NCI-H128 (cell line): ENCODE measurements at regions not wholly inside any gene's neighbourhood (a gene's known extent, or its start where the extent isn't known, plus 50 kb on each side); places are given as distances from the start of the nearest gene placed in this dataset.
"Not testable (repeated sequence)": the region's sequence is repeated elsewhere in the genome, so short reads cannot be mapped to it uniquely, and the experiment has no call there.

Source experiments
- DNase-seq: peaks from one replicate; lab custom pipeline; 2025; ENCODE audit not compliant: unreplicated experiment; lab: John Stamatoyannopoulos, UW

GRCh38 chr2:175872721-175873120 lies 129.3 kb downstream of the LNPK start:
- no peak for DNase-seq

DNA sequence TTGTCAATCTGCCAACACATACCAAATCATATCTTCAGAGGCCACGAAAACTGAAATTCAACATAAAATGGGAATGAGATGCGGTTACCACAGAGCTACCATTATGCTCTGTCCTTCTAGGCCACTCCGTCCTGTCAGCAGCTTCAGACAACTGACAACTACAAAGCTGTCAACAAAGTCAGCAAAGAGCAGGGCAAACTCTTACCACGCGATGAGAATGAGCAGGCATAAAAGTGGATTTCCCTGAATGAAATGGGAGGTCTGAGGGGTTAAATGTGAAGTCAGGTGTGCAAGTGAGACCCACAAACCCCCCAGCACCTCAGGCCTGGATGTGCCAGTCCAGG lies 130.1 kb downstream of the LNPK start:
- DNase-seq = no peak

GRCh38 chr2:175871331-175872004 lies 130.6 kb downstream of the LNPK start:
- no peak for DNase-seq

- DNase-seq = no peak
Observed at GRCh38 chr2:175865716-175866115, 136.4 kb downstream of the LNPK start.

DNA sequence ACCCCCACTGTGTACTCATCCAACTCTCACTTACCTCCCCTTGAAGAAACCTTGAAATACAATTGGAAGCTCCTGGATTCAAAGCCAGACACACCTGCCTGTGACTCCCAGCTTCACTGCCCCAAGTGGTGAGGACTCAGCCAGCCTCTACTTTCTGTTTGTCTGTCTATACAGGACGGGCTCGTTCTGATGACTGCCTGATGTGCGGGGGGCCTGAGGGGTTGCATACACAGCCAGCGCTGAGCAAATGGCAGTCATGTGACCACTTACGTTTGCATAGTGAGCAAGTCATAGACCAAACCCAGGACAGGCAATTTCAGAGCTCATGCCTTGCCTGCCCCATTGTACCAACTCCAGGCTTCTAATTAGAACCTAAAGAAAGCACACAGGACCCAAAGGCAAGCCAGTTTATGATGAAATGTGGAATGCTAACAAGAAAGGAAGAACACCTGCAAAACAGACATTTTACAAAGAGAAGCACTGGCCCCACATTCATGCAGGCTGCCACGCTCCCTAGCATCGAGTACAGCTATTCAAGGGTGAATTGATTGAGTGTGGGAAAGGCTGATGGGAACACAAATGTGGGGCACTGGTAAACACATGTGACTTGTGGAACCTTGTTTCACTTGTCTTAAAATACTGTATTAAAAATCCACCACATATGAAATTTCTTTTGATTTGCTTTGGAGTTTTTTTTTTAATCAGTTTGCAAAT lies 137.8 kb downstream of the LNPK start:
- no peak for DNase-seq

GRCh38 chr2:175861958-175862357 lies 140.1 kb downstream of the LNPK start:
- DNase-seq = no peak

DNA sequence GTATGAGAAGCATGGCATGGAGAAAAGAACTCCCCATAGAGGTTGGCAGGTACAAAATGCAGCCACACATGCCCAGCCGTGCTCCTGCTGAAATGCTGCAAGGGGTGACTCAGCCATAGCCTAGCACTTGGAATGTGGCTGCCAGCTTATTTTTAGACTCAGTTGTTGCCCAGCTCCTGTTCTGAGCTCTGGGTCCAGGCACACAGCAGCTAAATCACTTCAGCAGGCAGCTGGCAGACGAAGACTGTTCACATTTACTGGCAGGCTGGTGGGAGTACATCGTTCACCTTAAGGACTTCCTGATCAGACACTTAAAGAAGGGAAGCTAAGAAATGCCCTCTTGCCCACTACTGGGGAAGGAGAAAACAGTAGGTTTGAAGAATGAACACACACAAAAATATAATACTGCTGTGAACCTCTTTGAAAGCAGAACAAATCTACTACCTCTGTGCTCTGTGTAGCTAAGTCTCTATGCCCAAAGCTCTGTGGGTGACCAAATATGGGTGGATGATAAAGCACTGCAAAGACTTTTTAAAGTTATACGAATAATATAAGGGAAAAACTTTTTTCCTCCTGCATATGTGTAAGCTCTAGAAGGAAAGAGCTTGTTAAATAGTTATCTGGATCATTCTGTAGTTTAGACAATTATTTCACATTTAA lies 146.1 kb downstream of the LNPK start:
- DNase-seq = no peak

DNA sequence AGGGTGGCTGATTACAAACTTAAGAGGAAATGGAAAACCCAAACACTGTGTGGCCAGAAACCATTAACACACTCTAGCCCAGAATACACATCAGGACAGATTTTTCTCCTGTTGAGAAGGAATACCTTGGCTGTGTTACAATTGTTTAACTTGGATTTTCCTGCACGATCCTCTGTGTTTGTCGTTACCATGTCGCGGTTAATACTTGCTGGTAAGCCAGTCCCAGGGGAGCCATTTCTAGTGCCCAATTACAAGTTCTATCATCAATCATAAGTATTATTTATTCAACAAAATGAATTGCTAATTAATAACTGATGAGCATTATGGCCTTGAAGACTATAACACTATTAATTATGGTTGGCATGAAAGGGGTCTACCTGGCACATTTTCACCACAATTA lies 146.8 kb downstream of the LNPK start:
- no peak for DNase-seq

- no peak for DNase-seq
Observed at GRCh38 chr2:175854665-175855064, 147.4 kb downstream of the LNPK start.

DNA sequence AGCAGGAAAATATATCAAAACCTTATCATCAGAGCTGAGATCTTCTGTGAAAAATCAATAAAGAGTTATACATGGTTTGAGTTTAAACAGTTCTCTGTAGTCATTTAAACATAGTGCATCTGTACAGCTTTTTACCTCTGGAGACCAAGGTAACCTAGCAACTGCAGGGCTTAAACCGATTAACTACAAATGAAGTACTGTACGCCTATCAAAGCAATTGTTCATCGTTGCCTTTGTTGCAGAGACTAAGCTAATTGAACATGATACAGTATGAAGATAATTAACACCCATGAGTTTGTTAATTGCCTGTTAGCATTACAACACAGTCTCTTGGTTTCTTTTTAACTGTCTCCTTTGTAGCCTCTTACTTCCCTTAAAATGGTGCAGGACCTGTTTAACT lies 147.9 kb downstream of the LNPK start:
- no peak for DNase-seq

DNA sequence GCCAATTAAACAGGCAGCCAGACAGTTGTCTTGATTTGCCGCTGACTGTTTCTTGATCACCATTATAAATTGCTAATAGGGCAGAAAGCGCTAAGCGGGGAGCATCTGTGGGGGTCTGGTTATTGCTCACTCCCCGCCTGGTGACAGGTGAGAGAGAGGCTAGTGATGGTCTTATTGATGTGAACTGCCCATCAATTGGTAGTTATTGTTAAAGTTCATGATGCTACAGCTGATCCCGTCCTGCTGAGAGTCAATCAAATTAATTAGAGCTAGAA lies 148.5 kb downstream of the LNPK start:
- no peak for DNase-seq

- DNase-seq = no peak
Observed at GRCh38 chr2:175852879-175853615, 149.0 kb downstream of the LNPK start.

GRCh38 chr2:175847128-175847527 lies 154.9 kb downstream of the LNPK start:
- no peak for DNase-seq

GRCh38 chr2:175844169-175844568 lies 157.9 kb downstream of the LNPK start:
- DNase-seq = no peak

DNA sequence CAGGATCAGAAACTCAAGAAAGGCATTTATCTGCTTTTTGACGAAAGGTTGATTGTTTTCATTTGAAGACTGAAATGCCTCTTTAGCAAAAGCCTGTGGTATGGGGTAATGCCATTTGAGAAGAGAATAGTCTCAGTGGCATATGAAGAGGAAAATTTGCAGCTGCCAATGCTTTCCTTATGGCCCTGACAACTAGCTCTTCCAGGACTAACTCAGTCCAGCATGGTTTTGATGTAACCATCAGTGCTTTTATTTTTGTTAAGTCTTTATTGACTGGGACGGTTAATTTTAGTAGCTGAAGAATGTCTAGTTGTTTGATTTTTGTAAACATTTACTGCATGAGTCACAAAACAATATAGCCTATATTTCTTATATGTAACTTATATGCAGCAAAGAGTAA lies 158.4 kb downstream of the LNPK start:
- no peak for DNase-seq

- DNase-seq = no peak
Observed at GRCh38 chr2:175842996-175843395, 159.1 kb downstream of the LNPK start.

DNA sequence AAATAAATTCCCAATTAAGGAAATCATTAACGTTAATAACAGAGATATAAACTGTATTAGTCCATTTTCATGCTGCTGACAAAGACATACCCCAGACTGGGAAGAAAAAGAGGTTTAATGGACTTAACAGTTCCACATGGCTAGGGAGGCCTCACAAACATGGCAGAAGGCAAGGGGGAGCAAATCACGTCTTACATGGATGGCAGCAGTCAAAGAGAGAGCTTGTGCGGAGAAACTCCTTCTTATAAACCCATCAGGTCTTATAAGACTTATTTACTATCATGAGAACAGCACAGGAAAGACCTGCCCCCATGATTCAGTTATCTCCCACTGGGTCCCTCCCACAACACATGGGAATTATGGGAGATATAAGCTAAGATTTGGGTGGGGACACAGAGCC lies 161.3 kb downstream of the LNPK start:
- DNase-seq = not testable (repeated sequence)

- DNase-seq = no peak
Observed at GRCh38 chr2:175840256-175840655, 161.8 kb downstream of the LNPK start.

DNA sequence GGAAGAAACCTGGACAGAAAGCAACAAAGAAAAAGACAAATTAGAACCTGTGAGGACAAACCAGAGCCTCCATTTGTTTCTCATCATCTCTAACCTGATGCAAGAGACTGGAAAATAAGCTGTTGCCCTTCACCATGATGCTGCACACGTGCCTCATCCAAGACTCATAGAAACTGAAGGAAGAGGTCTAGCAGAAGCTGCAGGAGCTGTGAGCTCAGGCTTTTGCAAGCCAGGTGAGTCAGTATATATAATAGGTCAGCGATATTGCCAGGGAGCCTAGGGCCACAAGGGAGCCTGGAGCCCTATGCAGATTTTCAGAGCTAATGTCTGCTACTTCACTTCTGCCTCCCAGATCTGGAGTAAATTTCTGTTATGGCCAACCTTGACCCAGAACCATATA lies 163.1 kb downstream of the LNPK start:
- DNase-seq = no peak

GRCh38 chr2:175837046-175837445 lies 165.0 kb downstream of the LNPK start:
- no peak for DNase-seq

- DNase-seq = no peak
Observed at GRCh38 chr2:175836361-175836760, 165.7 kb downstream of the LNPK start.

DNA sequence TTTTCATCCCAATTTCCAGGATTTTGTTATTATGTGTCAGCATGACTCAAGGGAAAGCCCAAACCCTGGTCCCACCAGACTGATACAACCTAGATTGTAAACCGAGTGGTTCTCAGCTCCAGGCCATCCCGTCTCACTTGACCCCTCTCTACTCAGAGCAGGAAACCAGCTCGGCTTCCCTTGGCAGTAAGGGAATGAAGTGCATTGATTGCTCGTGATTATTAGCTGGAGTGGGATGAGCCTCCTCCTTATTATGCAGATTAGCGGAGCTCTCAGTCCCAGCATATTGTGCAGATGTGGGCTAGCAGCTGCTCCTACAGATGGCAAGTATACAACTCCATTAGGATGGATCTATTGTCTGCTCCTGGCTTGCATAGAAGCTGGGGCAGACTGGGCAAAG lies 167.6 kb downstream of the LNPK start:
- no peak for DNase-seq
